GM12878 (cell line): ENCODE measurements at regions not wholly inside any gene's neighbourhood (a gene's known extent, or its start where the extent isn't known, plus 50 kb on each side); places are given as distances from the start of the nearest gene placed in this dataset.

Experiments
- ATAC-seq: fragments of 200-7000 bp; cut with Tn5 transposase; 3 replicates; pipeline ENCODE4 v1.9.1; 2020; ENCODE audit warnings: mild to moderate bottlenecking, moderate library complexity
- BruUV-seq: library from RNA; stranded (reverse); fragments of 400-500 nt; replicated peaks from 2 replicates; lab custom pipeline; 2021; lab: Mats Ljungman, UMichigan
- CTCF ChIA-PET: fragments of 300-600 bp; sonication (Branson Sonifier 250); formaldehyde crosslinking; extraction: SDS; loops from one replicate; lab custom pipeline; 2021; ENCODE audit warnings: inconsistent platforms; lab: Yijun Ruan, JAX
- POLR2A ChIA-PET: fragments of 350-600 bp; formaldehyde crosslinking; extraction: SDS; loops from one replicate; lab custom pipeline; 2021; ENCODE audit warnings: inconsistent platforms; lab: Charles Lee
- RAD21 ChIA-PET: fragments of 300-600 bp; sonication (Branson Sonifier 250); formaldehyde crosslinking; loops from one replicate; lab custom pipeline; 2023; ENCODE audit warnings: antibody characterized with exemption; ENCODE audit not compliant: unreplicated experiment; lab: Charles Lee
- SMC1A ChIA-PET: fragments of 300-600 bp; sonication (Branson Sonifier 250); formaldehyde crosslinking; loops from one replicate; lab custom pipeline; 2023; ENCODE audit not compliant: unreplicated experiment, uncharacterized antibody; lab: Charles Lee
- DNase-seq: peaks from one replicate; pipeline ENCODE4 v3.0.0-alpha.2; 2011; ENCODE audit warnings: low read depth, low spot score
- FAIRE-seq: peaks from 3 replicates; lab custom pipeline; 2011; peaks lifted over from hg19 to GRCh38; lab: Jason Lieb, UNC
- H2AFZ ChIP-seq: 2 replicates; pipeline ENCODE4 v1.6.0; 2011; ENCODE audit warnings: low read depth, low read length, control low read depth; ENCODE audit not compliant: control insufficient read depth
- H3K27ac ChIP-seq: 2 replicates; pipeline ENCODE4 v1.5.1; 2011; ENCODE audit warnings: control low read depth; ENCODE audit not compliant: control insufficient read depth, insufficient read depth
- H3K27me3 ChIP-seq, 2 experiments: replicated peaks in 1 of 2; 2 replicates each; pipeline versions ENCODE4 v1.6.0 to v1.6.1; 2011; ENCODE audit warnings: low read length in 1 of 2; ENCODE audit not compliant: control insufficient read depth in 2 of 2, insufficient read depth in 2 of 2
- H3K36me3 ChIP-seq, 2 experiments: 2 replicates each; pipeline ENCODE4 v1.5.1; 2011; ENCODE audit warnings: low read length in 1 of 2; ENCODE audit not compliant: control insufficient read depth in 2 of 2, insufficient read depth in 2 of 2
- H3K4me1 ChIP-seq: 2 replicates; pipeline ENCODE4 v1.6.1; 2011; ENCODE audit warnings: mild to moderate bottlenecking, low read length, moderate library complexity, mixed read lengths; ENCODE audit not compliant: control insufficient read depth, insufficient read depth
- H3K4me2 ChIP-seq: 2 replicates; pipeline ENCODE4 v1.6.0; 2011; ENCODE audit warnings: control low read depth; ENCODE audit not compliant: control insufficient read depth, insufficient read depth
- H3K4me3 ChIP-seq: fragments of 200-600 bp; sonication (generic); 2 replicates; pipeline ENCODE4 v1.5.1; 2016
- H3K79me2 ChIP-seq: 2 replicates; pipeline ENCODE4 v1.6.0; 2011; ENCODE audit warnings: low read length; ENCODE audit not compliant: control insufficient read depth, insufficient read depth
- H3K9ac ChIP-seq: 2 replicates; pipeline ENCODE4 v1.8.0; 2011; ENCODE audit warnings: low read length, control low read depth, mixed read lengths; ENCODE audit not compliant: control insufficient read depth, insufficient read depth
- H3K9me3 ChIP-seq: replicated peaks from 3 replicates; pipeline ENCODE4 v1.5.1; 2011; ENCODE audit warnings: mild to moderate bottlenecking, low read length; ENCODE audit not compliant: control insufficient read depth, insufficient read depth
- H4K20me1 ChIP-seq: 2 replicates; pipeline ENCODE4 v1.6.0; 2011; ENCODE audit not compliant: control insufficient read depth, insufficient read depth
- BACH1 ChIP-seq: fragments of 450-650 bp; IDR thresholded peaks from 2 replicates; pipeline ENCODE4 v1.6.1; 2017; ENCODE audit warnings: mild to moderate bottlenecking, borderline replicate concordance
- EZH2 ChIP-seq: IDR thresholded peaks from 2 replicates; pipeline ENCODE4 v1.6.1; 2012; ENCODE audit warnings: low read depth, mild to moderate bottlenecking, control low read depth, inconsistent platforms, low read length, borderline replicate concordance; ENCODE audit not compliant: control insufficient read depth
- MEF2A ChIP-seq: IDR thresholded peaks from 2 replicates; pipeline ENCODE4 v1.6.1; 2011; ENCODE audit warnings: low read depth, mild to moderate bottlenecking, low read length, moderate library complexity; ENCODE audit not compliant: insufficient read depth
- MYC ChIP-seq: IDR thresholded peaks from 2 replicates; pipeline ENCODE4 v1.6.1; 2011; ENCODE audit warnings: mild to moderate bottlenecking, low read length, moderate library complexity, inconsistent platforms; ENCODE audit not compliant: insufficient read depth, insufficient replicate concordance, insufficient read length, severe bottlenecking
- PAX5 ChIP-seq: IDR thresholded peaks from 2 replicates; pipeline ENCODE4 v1.6.1; 2011; ENCODE audit warnings: low read depth, low read length, borderline replicate concordance
- PML ChIP-seq: IDR thresholded peaks from 2 replicates; pipeline ENCODE4 v1.6.1; 2012; ENCODE audit warnings: low read length, inconsistent platforms
- SIN3A ChIP-seq: IDR thresholded peaks from 2 replicates; pipeline ENCODE4 v1.6.1; 2012; ENCODE audit warnings: low read depth, low read length, improper control_type of control experiment
- YY1 ChIP-seq: IDR thresholded peaks from 2 replicates; pipeline ENCODE4 v1.6.1; 2011; ENCODE audit warnings: low read depth, mild to moderate bottlenecking, low read length
- WGBS: methylation state at CpG from one replicate; pipeline ENCODE4 v1.1.6; 2016; ENCODE audit warnings: low lambda C conversion rate; ENCODE audit not compliant: insufficient replicate concordance, insufficient coverage; ENCODE audit errors: missing lambda C conversion rate; 5-methylcytosine and 5-hydroxymethylcytosine counted together
- in situ Hi-C: fragments of 300-500 bp; cut with MboI; formaldehyde crosslinking; loops from 9 replicates; pipeline ENCODE4 v1.14.3; 2018; ENCODE audit warnings: mixed read lengths
- intact Hi-C: fragments of 100-400 bp; cut with micrococcal nuclease; formaldehyde crosslinking; loops from one replicate; pipeline ENCODE4 v1.14.2; 2022; ENCODE audit not compliant: unreplicated experiment
- TF ChIP-seq, protein P1 (sequence below): IDR thresholded peaks from 2 replicates; pipeline ENCODE4 v1.6.1; 2012; ENCODE audit warnings: improper control_type of control experiment, low read depth, low read length; ENCODE audit not compliant: insufficient replicate concordance

DNA sequence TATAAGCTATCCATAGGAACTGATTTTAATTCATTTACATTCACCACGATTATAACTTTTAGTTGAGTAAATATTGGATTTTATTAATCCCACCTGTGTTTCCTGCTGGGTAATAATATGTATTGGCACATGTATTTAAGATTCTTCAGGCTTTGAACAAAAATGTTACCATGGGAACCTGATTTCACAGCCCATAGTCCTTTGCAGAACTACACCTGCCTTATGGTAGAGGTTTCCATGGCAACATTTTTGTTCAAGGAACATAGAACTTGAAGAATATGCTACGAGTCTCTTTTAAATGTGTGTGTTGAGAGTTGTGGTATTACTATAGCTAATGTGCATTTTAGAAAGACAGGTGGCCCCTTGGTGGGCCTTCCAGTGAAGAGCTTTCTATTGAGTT lies 317.4 kb downstream of the SAMD5 start:
- in situ Hi-C loops, result no loop called here
- RAD21 ChIA-PET, result no interaction called here
- Histone ChIP-seq H3K4me2 (no peak overlapping the region), H3K4me1 (no peaks in the 10 kb centered on the region), H3K4me3 (no peak overlapping the region), H3K79me2 (no peaks in the 10 kb centered on the region), H3K9ac (no peak overlapping the region), H2AFZ (no peak overlapping the region), H3K36me3 (no peaks in the 10 kb centered on the region), H3K27ac (no peak overlapping the region), H4K20me1 (no peaks in the 10 kb centered on the region), H3K27me3 (no peaks in the 10 kb centered on the region), H3K9me3 (no peaks in the 10 kb centered on the region)
- intact Hi-C loops, result loop anchor here (2.0 kb wide), 1 partner anchor 35 kb away; no protein-coding TSS in a partner anchor
- no TSS peak for BruUV-seq
- 0% methylated on average over 2 of the region's 2 CpGs for WGBS
- DNase-seq (no peak), ATAC-seq (no peak), FAIRE-seq (no peak)
- CTCF ChIA-PET, result no interaction called here
- SMC1A ChIA-PET, result no interaction called here
- POLR2A ChIA-PET, result no interaction called here
- TF ChIP-seq MEF2A (no peak), PAX5 (no peak), MYC (no peak), PML (no peak), YY1 (no peak), EZH2 (no peak), BACH1 (no peak), SIN3A (no peak)
- TF ChIP-seq, protein P1, sequence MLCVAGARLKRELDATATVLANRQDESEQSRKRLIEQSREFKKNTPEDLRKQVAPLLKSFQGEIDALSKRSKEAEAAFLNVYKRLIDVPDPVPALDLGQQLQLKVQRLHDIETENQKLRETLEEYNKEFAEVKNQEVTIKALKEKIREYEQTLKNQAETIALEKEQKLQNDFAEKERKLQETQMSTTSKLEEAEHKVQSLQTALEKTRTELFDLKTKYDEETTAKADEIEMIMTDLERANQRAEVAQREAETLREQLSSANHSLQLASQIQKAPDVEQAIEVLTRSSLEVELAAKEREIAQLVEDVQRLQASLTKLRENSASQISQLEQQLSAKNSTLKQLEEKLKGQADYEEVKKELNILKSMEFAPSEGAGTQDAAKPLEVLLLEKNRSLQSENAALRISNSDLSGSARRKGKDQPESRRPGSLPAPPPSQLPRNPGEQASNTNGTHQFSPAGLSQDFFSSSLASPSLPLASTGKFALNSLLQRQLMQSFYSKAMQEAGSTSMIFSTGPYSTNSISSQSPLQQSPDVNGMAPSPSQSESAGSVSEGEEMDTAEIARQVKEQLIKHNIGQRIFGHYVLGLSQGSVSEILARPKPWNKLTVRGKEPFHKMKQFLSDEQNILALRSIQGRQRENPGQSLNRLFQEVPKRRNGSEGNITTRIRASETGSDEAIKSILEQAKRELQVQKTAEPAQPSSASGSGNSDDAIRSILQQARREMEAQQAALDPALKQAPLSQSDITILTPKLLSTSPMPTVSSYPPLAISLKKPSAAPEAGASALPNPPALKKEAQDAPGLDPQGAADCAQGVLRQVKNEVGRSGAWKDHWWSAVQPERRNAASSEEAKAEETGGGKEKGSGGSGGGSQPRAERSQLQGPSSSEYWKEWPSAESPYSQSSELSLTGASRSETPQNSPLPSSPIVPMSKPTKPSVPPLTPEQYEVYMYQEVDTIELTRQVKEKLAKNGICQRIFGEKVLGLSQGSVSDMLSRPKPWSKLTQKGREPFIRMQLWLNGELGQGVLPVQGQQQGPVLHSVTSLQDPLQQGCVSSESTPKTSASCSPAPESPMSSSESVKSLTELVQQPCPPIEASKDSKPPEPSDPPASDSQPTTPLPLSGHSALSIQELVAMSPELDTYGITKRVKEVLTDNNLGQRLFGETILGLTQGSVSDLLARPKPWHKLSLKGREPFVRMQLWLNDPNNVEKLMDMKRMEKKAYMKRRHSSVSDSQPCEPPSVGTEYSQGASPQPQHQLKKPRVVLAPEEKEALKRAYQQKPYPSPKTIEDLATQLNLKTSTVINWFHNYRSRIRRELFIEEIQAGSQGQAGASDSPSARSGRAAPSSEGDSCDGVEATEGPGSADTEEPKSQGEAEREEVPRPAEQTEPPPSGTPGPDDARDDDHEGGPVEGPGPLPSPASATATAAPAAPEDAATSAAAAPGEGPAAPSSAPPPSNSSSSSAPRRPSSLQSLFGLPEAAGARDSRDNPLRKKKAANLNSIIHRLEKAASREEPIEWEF, result no peak
